Transverse colon (tissue), 4 donors: ENCODE measurements at regions not wholly inside any gene's neighbourhood (a gene's known extent, or its start where the extent isn't known, plus 50 kb on each side); places are given as distances from the start of the nearest gene placed in this dataset.

Experiments used
- DNase-seq: peaks from one replicate; pipeline ENCODE4 v3.0.0-alpha.2; 2019
- H3K27ac ChIP-seq, 4 donors: fragments of 200-600 bp; sonication (generic); 2 replicates each; pipeline ENCODE4 v1.5.1; 2016 to 2018; ENCODE audit warnings: inconsistent platforms in 4 of 4
- H3K27me3 ChIP-seq: fragments of 200-600 bp; sonication (generic); 2 replicates; pipeline ENCODE4 v1.5.1; 2017; ENCODE audit warnings: inconsistent platforms
- H3K36me3 ChIP-seq, 4 donors: fragments of 200-600 bp; sonication (generic); 2 replicates each; pipeline ENCODE4 v1.5.1; 2017 to 2019; ENCODE audit warnings: inconsistent platforms in 4 of 4
- H3K4me1 ChIP-seq, 4 donors: fragments of 200-600 bp; sonication (generic); 2 replicates each; pipeline ENCODE4 v1.5.1; 2017 to 2020; ENCODE audit warnings: inconsistent platforms in 4 of 4
- H3K4me3 ChIP-seq, 4 donors: fragments of 200-600 bp; sonication (generic); 1 replicate in 1 of 4; 2 replicates in 3 of 4; pipeline versions ENCODE4 v1.5.1 to v1.6.1; 2017 to 2019; ENCODE audit warnings: inconsistent platforms in 4 of 4
- H3K9me3 ChIP-seq, 2 donors: fragments of 200-600 bp; sonication (generic); 2 replicates each; pipeline ENCODE4 v1.5.1; 2017 to 2019; ENCODE audit warnings: inconsistent platforms in 2 of 2
- EP300 ChIP-seq: sonication (generic); formaldehyde crosslinking; IDR thresholded peaks from one replicate; pipeline ENCODE4 v1.6.1; 2017; ENCODE audit warnings: antibody characterized with exemption, low read depth
- POLR2A ChIP-seq: fragments of 450-650 bp; IDR thresholded peaks from one replicate; pipeline ENCODE4 v1.6.1; 2016; ENCODE audit warnings: antibody characterized with exemption, mild to moderate bottlenecking, moderate library complexity
- POLR2AphosphoS5 ChIP-seq, 3 donors: sonication (generic); formaldehyde crosslinking; IDR thresholded peaks; one replicate each; pipeline ENCODE4 v1.6.1; 2016; ENCODE audit warnings: antibody characterized with exemption in 3 of 3
- WGBS, 2 donors: methylation state at CpG; one replicate each; pipeline ENCODE4 v1.1.5; 2018; ENCODE audit warnings: low coverage in 1 of 2; 5-methylcytosine and 5-hydroxymethylcytosine counted together
- in situ Hi-C, 4 donors: fragments of 200-750 bp; cut with MboI; loops; one replicate each; pipeline versions ENCODE4 v1.15.0 to v1.15.1; 2017; ENCODE audit warnings: low sequenced_read_pairs in 3 of 4, low pct_ligation_motif_present in 1 of 4, low pct_unique_long_range_greater_than_20kb in 1 of 4
- intact Hi-C: fragments of 100-400 bp; cut with DNase I; formaldehyde crosslinking; loops from one replicate; pipeline ENCODE4 v1.15.1; 2023; ENCODE audit warnings: low total_unique reads
- TF ChIP-seq, protein P1 (sequence below), 5 experiments: fragments of 200-600 bp in 3 of 5; fragments of 450-650 bp in 2 of 5; sonication (generic) in 3 of 5; IDR thresholded peaks; 1 replicate in 2 of 5; 2 replicates in 3 of 5; pipeline ENCODE4 v1.5.1; 2016 to 2017; ENCODE audit warnings: antibody characterized with exemption in 5 of 5, inconsistent platforms in 3 of 5, mild to moderate bottlenecking in 2 of 5, moderate library complexity in 1 of 5

DNA sequence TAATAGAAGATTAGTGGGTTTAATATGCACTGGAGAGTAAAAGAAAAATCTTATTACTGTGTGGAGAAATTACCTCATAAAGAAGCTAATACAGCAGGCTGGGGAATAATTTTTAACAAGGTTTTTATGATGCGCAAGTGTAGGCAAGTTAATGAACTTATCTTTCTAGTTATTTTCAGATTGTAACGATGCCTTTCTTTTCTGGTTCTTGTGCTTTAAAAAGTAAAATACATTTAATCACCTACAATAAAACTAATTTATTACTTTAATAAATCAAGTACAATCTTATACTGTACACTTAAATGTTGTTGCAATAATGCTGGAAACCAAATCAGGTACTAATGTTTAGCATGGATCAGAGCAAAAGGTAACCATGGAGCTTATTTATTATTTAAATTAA lies 266.6 kb downstream of the ZIC1 start:
- Histone ChIP-seq H3K36me3 (no peaks in the 10 kb centered on the region), H3K4me3 (no peak overlapping the region), H3K9me3 (no peaks in the 10 kb centered on the region), H3K4me1 (no peaks in the 10 kb centered on the region), H3K27ac (no peak overlapping the region), H3K27me3 (no peaks in the 10 kb centered on the region)
- intact Hi-C loops (no loop called here), in situ Hi-C loops (no loop called here)
- TF ChIP-seq EP300 (no peak), POLR2A (no peak), POLR2AphosphoS5 (IDR thresholded peaks at IDR 0.05) (no peak)
- TF ChIP-seq, protein P1, sequence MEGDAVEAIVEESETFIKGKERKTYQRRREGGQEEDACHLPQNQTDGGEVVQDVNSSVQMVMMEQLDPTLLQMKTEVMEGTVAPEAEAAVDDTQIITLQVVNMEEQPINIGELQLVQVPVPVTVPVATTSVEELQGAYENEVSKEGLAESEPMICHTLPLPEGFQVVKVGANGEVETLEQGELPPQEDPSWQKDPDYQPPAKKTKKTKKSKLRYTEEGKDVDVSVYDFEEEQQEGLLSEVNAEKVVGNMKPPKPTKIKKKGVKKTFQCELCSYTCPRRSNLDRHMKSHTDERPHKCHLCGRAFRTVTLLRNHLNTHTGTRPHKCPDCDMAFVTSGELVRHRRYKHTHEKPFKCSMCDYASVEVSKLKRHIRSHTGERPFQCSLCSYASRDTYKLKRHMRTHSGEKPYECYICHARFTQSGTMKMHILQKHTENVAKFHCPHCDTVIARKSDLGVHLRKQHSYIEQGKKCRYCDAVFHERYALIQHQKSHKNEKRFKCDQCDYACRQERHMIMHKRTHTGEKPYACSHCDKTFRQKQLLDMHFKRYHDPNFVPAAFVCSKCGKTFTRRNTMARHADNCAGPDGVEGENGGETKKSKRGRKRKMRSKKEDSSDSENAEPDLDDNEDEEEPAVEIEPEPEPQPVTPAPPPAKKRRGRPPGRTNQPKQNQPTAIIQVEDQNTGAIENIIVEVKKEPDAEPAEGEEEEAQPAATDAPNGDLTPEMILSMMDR (IDR thresholded peaks at IDR 0.05) = no peak
- 87% methylated on average over 2 of the region's 2 CpGs for WGBS, 2 donors
- no peak for DNase-seq

DNA sequence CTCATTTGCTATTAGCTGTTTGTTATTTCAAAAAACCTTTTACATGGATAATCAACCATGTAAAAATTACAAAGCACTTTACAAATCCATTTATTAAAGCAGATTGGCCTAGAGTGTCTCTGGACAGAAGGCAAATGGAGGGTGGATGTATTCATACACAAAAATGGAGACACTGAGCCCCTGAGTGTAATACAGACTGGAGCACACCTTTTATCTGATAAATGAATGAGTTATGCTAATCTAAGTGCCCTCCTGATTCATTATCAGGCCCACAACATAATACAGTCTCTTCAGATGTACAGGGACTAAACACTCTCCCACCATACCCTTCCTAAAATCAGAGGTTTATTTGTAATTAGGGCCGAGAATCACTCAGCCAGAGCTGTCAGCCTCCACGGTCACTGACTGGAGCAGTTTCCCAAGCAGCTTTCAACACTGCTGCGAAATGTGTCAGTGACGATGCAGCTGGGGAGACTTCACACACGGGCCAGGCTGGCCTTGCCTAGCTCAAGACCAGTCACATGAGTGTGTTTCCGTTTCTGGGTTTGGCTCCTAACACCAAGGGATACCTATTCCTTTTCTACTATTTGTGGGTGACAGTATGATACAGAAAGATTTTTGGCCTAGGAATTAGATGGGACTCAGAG lies 271.8 kb downstream of the ZIC1 start:
- Histone ChIP-seq H3K27ac (no peak overlapping the region), H3K9me3 (no peaks in the 10 kb centered on the region), H3K4me1 (no peaks in the 10 kb centered on the region), H3K36me3 (no peaks in the 10 kb centered on the region), H3K27me3 (no peaks in the 10 kb centered on the region), H3K4me3 (no peak overlapping the region)
- intact Hi-C loops (no loop called here), in situ Hi-C loops (no loop called here)
- DNase-seq = no peak
- no peak for TF ChIP-seq POLR2AphosphoS5 (IDR thresholded peaks at IDR 0.05)
- TF ChIP-seq EP300 = no peak
- TF ChIP-seq, protein P1 (IDR thresholded peaks at IDR 0.05) = no peak
- TF ChIP-seq POLR2A = no peak
- 71 to 80% methylated on average over 1 to 6 of the region's 6 CpGs for WGBS, 2 donors

DNA sequence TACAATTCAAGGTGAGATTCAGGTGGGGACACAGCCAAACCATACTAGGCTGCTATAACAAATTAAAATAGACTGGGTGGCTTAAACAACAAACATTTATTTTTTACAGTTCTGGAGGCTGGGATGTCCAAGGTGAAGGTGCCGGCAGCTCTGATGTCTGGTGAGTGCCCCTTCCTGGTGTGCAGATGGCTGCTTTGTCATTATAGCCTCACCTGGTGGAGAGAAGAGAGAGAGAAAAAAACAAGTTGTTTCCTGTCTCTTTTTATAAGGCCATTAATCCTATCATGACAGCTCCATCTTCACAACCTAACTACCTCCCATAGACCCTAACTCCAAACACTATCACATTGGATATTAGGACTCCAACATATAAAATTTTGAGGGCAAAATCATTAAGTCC lies 279.7 kb downstream of the ZIC1 start:
- no peaks in the 10 kb centered on the region for H3K9me3 ChIP-seq
- intact Hi-C loops = no loop called here
- no peaks in the 10 kb centered on the region for H3K36me3 ChIP-seq
- TF ChIP-seq, protein P1 (IDR thresholded peaks at IDR 0.05) = no peak
- TF ChIP-seq POLR2AphosphoS5 (IDR thresholded peaks at IDR 0.05) = no peak
- TF ChIP-seq POLR2A = no peak
- TF ChIP-seq EP300 = no peak
- no peaks in the 10 kb centered on the region for H3K4me1 ChIP-seq
- DNase-seq = no peak
- no peak overlapping the region for H3K27ac ChIP-seq
- H3K4me3 ChIP-seq = no peak overlapping the region
- no peaks in the 10 kb centered on the region for H3K27me3 ChIP-seq
- WGBS, 2 donors = 85 to 100% methylated on average over 1 of the region's 1 CpG
- in situ Hi-C loops = no loop called here

DNA sequence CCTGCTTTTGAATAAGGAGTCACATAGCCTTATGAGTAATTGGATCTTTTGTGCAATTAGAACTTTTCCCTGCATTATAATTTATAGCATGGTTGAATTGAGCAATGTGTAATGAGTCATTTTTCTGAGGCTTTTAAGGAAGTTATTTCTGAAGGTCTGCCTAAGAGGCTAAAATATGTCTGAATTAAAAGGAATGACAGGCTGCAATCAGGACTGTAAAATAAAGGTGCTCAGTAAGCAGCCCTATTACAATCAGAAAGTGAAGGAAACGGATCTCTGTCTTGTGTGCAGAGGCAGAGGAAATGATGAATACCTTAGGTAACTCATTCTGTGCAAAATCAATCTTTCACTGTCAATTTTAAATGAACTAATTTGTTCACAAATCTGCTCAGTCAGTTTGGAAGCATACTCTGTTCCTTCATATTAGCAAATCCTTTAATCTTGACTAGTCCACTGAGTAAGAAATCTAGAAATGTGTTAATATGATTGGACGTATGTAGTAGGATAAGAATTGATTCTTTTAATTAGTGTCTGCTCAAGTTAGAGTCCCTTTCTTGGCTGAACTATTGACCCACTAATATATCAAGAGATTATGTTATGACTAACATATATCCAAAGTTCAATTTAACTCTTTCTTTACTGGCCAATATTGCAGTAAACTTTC lies 290.1 kb downstream of the ZIC1 start:
- intact Hi-C loops (no loop called here), in situ Hi-C loops (no loop called here)
- no peaks in the 10 kb centered on the region for H3K4me1 ChIP-seq
- WGBS, 2 donors = 44 to 53% methylated on average over 2 of the region's 2 CpGs
- no peak overlapping the region for H3K27ac ChIP-seq
- no peak for DNase-seq
- H3K4me3 ChIP-seq = no peak overlapping the region
- no peak for TF ChIP-seq POLR2A
- TF ChIP-seq POLR2AphosphoS5 (IDR thresholded peaks at IDR 0.05) = no peak
- TF ChIP-seq EP300 = no peak
- TF ChIP-seq, protein P1 (IDR thresholded peaks at IDR 0.05) = no peak
- no peaks in the 10 kb centered on the region for H3K36me3 ChIP-seq
- no peaks in the 10 kb centered on the region for H3K9me3 ChIP-seq
- no peaks in the 10 kb centered on the region for H3K27me3 ChIP-seq
